Mucosa of descending colon (tissue), 3 donors: ENCODE measurements at regions not wholly inside any gene's neighbourhood (a gene's known extent, or its start where the extent isn't known, plus 50 kb on each side); places are given as distances from the start of the nearest gene placed in this dataset.

Experiments
- ATAC-seq: fragments of 200-7000 bp; cut with Tn5 transposase; one replicate; pipeline ENCODE4 v1.9.1; 2020; ENCODE audit warnings: mild to moderate bottlenecking, moderate library complexity
- DNase-seq, 3 donors: peaks; one replicate each; pipeline ENCODE4 v3.0.0-alpha.2; 2020
- H3K36me3 ChIP-seq: fragments of 200-600 bp; one replicate; pipeline ENCODE4 v1.8.0; 2021; ENCODE audit warnings: low read depth, mild to moderate bottlenecking
- H3K4me1 ChIP-seq: fragments of 200-600 bp; one replicate; pipeline ENCODE4 v1.8.0; 2021; ENCODE audit warnings: low read depth, mild to moderate bottlenecking
- H3K4me3 ChIP-seq: fragments of 200-600 bp; one replicate; pipeline ENCODE4 v1.8.0; 2021; ENCODE audit warnings: mild to moderate bottlenecking
- H3K9me3 ChIP-seq: fragments of 200-600 bp; one replicate; pipeline ENCODE4 v1.8.0; 2021; ENCODE audit warnings: mild to moderate bottlenecking
- intact Hi-C, 2 donors: fragments of 100-400 bp; cut with DNase I in 1 of 2; cut with micrococcal nuclease in 1 of 2; formaldehyde crosslinking; loops; one replicate each; pipeline versions ENCODE4 v1.11.0 to v1.11.1; 2022; cut with DNase I, micrococcal nuclease
- TF ChIP-seq, protein P1 (sequence below): fragments of 200-600 bp; IDR thresholded peaks from one replicate; pipeline ENCODE4 v1.8.0; 2022; ENCODE audit warnings: antibody characterized with exemption, mild to moderate bottlenecking
- donor health status: DM: no; HTN: no; CAD: no; lungs with moderate emphysema.
- donor health status: DM: no; HTN: no; CAD: no.
- donor health status: DM: no; HTN: yes; CAD: no.

DNA sequence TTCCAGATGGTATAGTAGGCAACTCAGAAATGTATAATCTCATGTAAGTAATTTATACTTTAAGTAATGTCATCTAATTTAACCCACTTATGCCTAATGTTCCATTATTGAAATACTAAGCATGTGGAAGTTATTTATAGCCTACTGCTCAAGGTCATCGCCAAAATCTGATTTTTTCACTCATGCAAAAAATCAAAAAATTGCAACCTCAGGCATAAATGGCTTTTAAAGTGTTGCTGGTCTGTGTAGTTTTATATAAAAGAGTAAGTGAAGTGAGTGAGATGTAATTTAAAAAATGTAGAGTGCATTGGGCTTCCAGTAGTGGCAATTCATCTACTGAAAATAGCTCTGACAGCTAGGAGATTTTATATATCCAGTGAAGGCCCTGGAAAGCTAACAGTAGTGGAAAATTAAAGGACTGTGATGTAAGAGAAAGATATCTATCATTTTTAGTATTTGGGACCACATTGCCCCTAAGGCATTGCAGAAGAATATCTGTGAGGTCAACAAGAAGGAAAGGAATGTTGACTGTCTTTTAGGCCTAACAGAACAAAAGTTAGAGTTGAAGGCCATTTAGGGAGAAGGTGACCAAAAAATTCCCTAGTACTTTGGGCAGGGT, 624.5 kb upstream of the CHORDC1 start:
- DNase-seq: no peak
- ATAC-seq: no peak
- H3K4me1 ChIP-seq: no peaks in the 10 kb centered on the region
- TF ChIP-seq, protein P1, sequence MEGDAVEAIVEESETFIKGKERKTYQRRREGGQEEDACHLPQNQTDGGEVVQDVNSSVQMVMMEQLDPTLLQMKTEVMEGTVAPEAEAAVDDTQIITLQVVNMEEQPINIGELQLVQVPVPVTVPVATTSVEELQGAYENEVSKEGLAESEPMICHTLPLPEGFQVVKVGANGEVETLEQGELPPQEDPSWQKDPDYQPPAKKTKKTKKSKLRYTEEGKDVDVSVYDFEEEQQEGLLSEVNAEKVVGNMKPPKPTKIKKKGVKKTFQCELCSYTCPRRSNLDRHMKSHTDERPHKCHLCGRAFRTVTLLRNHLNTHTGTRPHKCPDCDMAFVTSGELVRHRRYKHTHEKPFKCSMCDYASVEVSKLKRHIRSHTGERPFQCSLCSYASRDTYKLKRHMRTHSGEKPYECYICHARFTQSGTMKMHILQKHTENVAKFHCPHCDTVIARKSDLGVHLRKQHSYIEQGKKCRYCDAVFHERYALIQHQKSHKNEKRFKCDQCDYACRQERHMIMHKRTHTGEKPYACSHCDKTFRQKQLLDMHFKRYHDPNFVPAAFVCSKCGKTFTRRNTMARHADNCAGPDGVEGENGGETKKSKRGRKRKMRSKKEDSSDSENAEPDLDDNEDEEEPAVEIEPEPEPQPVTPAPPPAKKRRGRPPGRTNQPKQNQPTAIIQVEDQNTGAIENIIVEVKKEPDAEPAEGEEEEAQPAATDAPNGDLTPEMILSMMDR: no peak
- peaks cover 4% of the 10 kb centered on the region for H3K9me3 ChIP-seq
- no peaks in the 10 kb centered on the region for H3K36me3 ChIP-seq
- intact Hi-C loops: no loop called here
- H3K4me3 ChIP-seq: no peak overlapping the region

DNA sequence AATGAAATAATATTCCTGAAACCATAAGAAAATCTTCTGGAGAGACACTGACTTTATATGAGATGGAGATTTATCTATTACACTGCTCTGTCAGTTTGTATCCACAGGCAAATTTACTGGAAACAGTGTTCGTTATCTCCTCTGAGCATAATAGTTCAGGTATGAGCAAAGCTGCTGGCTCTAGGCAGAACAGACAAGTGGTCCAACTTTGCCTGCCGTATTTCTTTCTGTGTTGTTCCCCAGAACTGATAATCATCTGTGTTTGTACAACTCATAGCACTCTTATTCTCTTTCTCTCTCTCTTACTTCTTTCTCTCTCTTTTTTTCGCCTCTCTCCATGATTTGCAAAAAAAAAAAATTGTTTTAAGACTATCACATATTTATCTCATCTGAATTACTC, 623.8 kb upstream of the CHORDC1 start:
- DNase-seq: no peak
- Histone ChIP-seq H3K36me3 (no peaks in the 10 kb centered on the region), H3K9me3 (peaks cover 4% of the 10 kb centered on the region), H3K4me3 (no peak overlapping the region), H3K4me1 (no peaks in the 10 kb centered on the region)
- TF ChIP-seq, protein P1: no peak
- no peak for ATAC-seq
- intact Hi-C loops: no loop called here

DNA sequence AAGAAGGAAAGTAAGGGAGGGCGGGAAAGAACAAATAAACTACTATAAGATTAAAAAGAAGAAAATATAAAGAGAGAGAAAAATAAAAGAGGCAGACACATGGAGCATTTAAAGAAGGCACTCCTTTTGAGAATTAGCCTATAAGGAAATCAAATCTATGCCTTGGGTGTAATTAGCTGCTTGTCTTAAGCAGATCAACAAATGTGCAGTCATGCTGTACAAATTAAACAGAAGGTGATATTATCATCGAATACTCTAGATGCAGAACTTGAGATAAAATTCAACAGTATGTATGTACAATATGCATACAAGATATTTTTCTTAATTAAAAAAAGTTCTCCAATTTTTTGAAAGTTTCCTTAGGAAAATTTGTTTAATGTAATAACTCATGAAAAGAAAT, 623.0 kb upstream of the CHORDC1 start:
- no peak overlapping the region for H3K4me3 ChIP-seq
- intact Hi-C loops: no loop called here
- ATAC-seq (no peak), DNase-seq (no peak)
- TF ChIP-seq, protein P1: no peak
- no peaks in the 10 kb centered on the region for H3K36me3 ChIP-seq
- peaks cover 4% of the 10 kb centered on the region for H3K9me3 ChIP-seq
- H3K4me1 ChIP-seq: no peaks in the 10 kb centered on the region

DNA sequence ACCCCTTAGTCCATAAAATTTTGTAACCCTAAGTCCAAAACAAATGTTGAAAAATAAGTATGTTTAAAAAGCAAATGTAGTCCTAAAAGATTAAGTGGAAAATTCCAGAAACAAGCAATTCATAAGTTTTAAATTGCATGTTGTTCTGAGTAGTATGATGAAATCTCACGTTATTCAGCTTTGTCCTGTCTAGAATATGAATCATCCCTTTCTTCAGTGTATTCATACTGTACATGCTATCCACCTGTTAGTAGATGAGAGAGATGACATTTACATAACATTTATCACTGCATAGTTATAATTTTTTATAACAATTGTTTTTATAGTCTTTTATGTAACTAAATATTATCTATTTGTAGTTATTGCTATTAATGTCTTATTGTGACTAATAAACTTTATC, 622.3 kb upstream of the CHORDC1 start:
- intact Hi-C loops: no loop called here
- no peak for ATAC-seq
- TF ChIP-seq, protein P1: no peak

DNA sequence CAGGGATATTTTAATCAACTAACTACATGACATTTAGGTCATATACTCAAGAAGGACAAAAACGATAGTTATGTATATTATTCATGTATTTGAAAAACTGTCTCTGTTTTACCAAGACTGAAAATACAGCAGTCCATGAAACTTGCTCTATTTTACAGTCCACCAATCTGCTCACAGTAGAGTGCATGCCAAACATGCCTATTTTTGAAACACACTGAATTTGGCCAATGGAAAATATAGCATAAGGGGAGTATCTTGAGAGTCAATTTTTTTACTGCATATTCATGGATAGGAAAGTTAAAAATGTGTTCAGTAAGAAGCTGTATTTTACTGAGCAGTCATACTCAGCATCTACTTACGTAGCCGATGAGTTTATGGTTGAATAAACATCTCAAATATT, 621.2 kb upstream of the CHORDC1 start:
- no peak for ATAC-seq
- H3K9me3 ChIP-seq: peaks cover 4% of the 10 kb centered on the region
- H3K4me3 ChIP-seq: no peak overlapping the region
- intact Hi-C loops: no loop called here
- DNase-seq: no peak
- H3K4me1 ChIP-seq: no peaks in the 10 kb centered on the region
- H3K36me3 ChIP-seq: no peaks in the 10 kb centered on the region
- TF ChIP-seq, protein P1: no peak

More for the DNA sequence above, 622.3 kb upstream of the CHORDC1 start:
- DNase-seq: no peak
- Histone ChIP-seq H3K4me1 (no peaks in the 10 kb centered on the region), H3K36me3 (no peaks in the 10 kb centered on the region), H3K9me3 (peaks cover 4% of the 10 kb centered on the region), H3K4me3 (no peak overlapping the region)

DNA sequence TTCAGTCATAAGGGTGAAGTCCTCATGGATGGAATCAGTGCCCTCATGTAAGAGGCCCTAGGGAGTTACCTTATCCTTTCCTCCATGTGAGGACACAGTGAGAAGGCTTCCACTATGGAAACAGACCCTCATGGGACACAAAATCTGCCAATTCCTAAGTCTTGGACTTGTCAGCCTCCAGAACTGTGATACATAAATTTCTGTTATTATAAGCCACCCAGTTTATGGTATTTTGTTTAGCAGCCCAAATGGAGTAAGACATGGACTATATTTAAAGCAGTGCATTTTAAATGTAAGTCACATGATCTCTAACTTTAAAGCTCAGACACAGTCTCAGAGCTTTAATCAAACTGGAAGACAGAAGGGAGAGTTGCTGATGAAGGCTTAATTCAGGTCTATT, 619.8 kb upstream of the CHORDC1 start:
- H3K36me3 ChIP-seq: no peaks in the 10 kb centered on the region
- ATAC-seq: no peak
- DNase-seq: no peak
- intact Hi-C loops: no loop called here
- peaks cover under 1% of the 10 kb centered on the region for H3K9me3 ChIP-seq
- H3K4me1 ChIP-seq: no peaks in the 10 kb centered on the region
- TF ChIP-seq, protein P1: no peak
- H3K4me3 ChIP-seq: no peak overlapping the region
